K562 (cell line): ENCODE measurements at regions not wholly inside any gene's neighbourhood (a gene's known extent, or its start where the extent isn't known, plus 50 kb on each side); places are given as distances from the start of the nearest gene placed in this dataset.

Source experiments
- ARID4B ChIP-seq: sonication (generic); formaldehyde crosslinking; IDR thresholded peaks from 2 replicates; pipeline ENCODE4 v1.8.0; 2022; ENCODE audit warnings: mild to moderate bottlenecking, missing genetic modification reagents
- ATF2 ChIP-seq: sonication (generic); formaldehyde crosslinking; IDR thresholded peaks from 2 replicates; pipeline ENCODE4 v1.8.1; 2022; ENCODE audit warnings: missing genetic modification reagents
- CBX2 ChIP-seq: fragments of 200-600 bp; sonication (generic); IDR thresholded peaks from one replicate; pipeline ENCODE4 v1.6.1; 2012; ENCODE audit warnings: mild to moderate bottlenecking, low read length, inconsistent platforms; ENCODE audit not compliant: insufficient read depth, poor library complexity, severe bottlenecking
- CTCF ChIP-seq, 3 experiments: IDR thresholded peaks in 2 of 3; conservative IDR thresholded peaks in 1 of 3; 2 replicates each; pipeline ENCODE4 v1.5.1; 2011 to 2012; ENCODE audit warnings: low read length in 3 of 3, mild to moderate bottlenecking in 3 of 3, control low read depth in 2 of 3, improper control_type of control experiment in 1 of 3, inconsistent platforms in 1 of 3, low read depth in 1 of 3, mixed read lengths in 1 of 3, moderate library complexity in 1 of 3; ENCODE audit not compliant: insufficient read depth in 2 of 3
- HNRNPL ChIP-seq: fragments of 200-400 bp; formaldehyde crosslinking; IDR thresholded peaks from 2 replicates; pipeline ENCODE4 v1.6.1; 2017; ENCODE audit warnings: low read depth, mild to moderate bottlenecking, low read length
- NR1H2 ChIP-seq: sonication (generic); formaldehyde crosslinking; IDR thresholded peaks from 2 replicates; pipeline ENCODE4 v1.4.0; 2020; ENCODE audit warnings: mild to moderate bottlenecking, missing genetic modification reagents
- RB1 ChIP-seq: fragments of 450-650 bp; IDR thresholded peaks from 2 replicates; pipeline ENCODE4 v1.6.1; 2017; ENCODE audit warnings: low read depth, mild to moderate bottlenecking
- THAP7 ChIP-seq: fragments of 250-450 bp; sonication (Bioruptor Pico); IDR thresholded peaks from 2 replicates; pipeline ENCODE4 v1.5.0; 2021
- ZNF12 ChIP-seq: sonication (generic); formaldehyde crosslinking; IDR thresholded peaks from 2 replicates; pipeline ENCODE4 v1.4.0; 2020; ENCODE audit warnings: mild to moderate bottlenecking, missing genetic modification reagents
- ZNF217 ChIP-seq: sonication (generic); formaldehyde crosslinking; IDR thresholded peaks from 2 replicates; pipeline ENCODE4 v1.8.0; 2022; ENCODE audit warnings: mild to moderate bottlenecking, missing genetic modification reagents
- ZNF274 ChIP-seq: IDR thresholded peaks from 2 replicates; pipeline ENCODE4 v1.6.1; 2011; ENCODE audit warnings: low read depth, mild to moderate bottlenecking, low read length, moderate library complexity, borderline replicate concordance
- ZNF707 ChIP-seq: fragments of 250-450 bp; sonication (Bioruptor Pico); conservative IDR thresholded peaks from 2 replicates; pipeline ENCODE4 v1.8.0; 2022; ENCODE audit warnings: inconsistent platforms, mild to moderate bottlenecking, moderate library complexity

- TF ChIP-seq RB1 (no peak), ZNF217 (no peak), ZNF12 (CRISPR knock-in tag) (no peak), ZNF274 (no peak), ZNF707 (no peak), CTCF (IDR thresholded peaks at IDR 0.05 in 2 of 3, conservative IDR thresholded peaks at IDR 0.05 in 1 of 3; ENCODE audit: insufficient read depth in 2 of 3, low read depth in 1 of 3, low read length in 3 of 3) (no peak), CBX2 (no peak), HNRNPL (no peak), ATF2 (CRISPR knock-in tag) (no peak), THAP7 (CRISPR knock-in tag) (no peak), ARID4B (CRISPR knock-in tag) (no peak), NR1H2 (CRISPR knock-in tag) (no peak)
Measured at GRCh38 chr7:41592236-41592635, 110.7 kb downstream of the INHBA start.
